Upper lobe of right lung (tissue), 1 donor: ENCODE measurements at regions not wholly inside any gene's neighbourhood (a gene's known extent, or its start where the extent isn't known, plus 50 kb on each side); places are given as distances from the start of the nearest gene placed in this dataset.

Experiments used
- ATAC-seq: fragments of 200-7000 bp; cut with Tn5 transposase; one replicate; pipeline ENCODE4 v1.9.1; 2020; ENCODE audit warnings: mild to moderate bottlenecking, moderate library complexity
- DNase-seq: peaks from one replicate; pipeline ENCODE4 v3.0.0-alpha.2; 2020
- H3K27ac ChIP-seq: fragments of 200-600 bp; one replicate; pipeline ENCODE4 v1.8.0; 2022
- H3K27me3 ChIP-seq: fragments of 200-600 bp; one replicate; pipeline ENCODE4 v1.8.0; 2022; ENCODE audit warnings: mild to moderate bottlenecking
- H3K36me3 ChIP-seq: fragments of 200-600 bp; one replicate; pipeline ENCODE4 v1.8.0; 2022
- H3K4me1 ChIP-seq: fragments of 200-600 bp; one replicate; pipeline ENCODE4 v1.8.0; 2022
- H3K4me3 ChIP-seq: fragments of 200-600 bp; one replicate; pipeline ENCODE4 v1.8.0; 2022; ENCODE audit warnings: mild to moderate bottlenecking
- H3K9me3 ChIP-seq: fragments of 200-600 bp; one replicate; pipeline ENCODE4 v1.8.0; 2022
- CTCF ChIP-seq: fragments of 200-600 bp; IDR thresholded peaks from one replicate; pipeline ENCODE4 v1.8.0; 2022; ENCODE audit warnings: antibody characterized with exemption
- intact Hi-C: fragments of 100-400 bp; cut with DNase I; formaldehyde crosslinking; loops from one replicate; pipeline ENCODE4 v1.11.0; 2022
- donor health status: DM: no; HTN: yes; CAD: no; lungs with severe emphysema.

GRCh38 chr11:92401520-92401919 lies 176.9 kb downstream of the FAT3 start:
- DNase-seq = no peak
- Histone ChIP-seq H3K4me1 (no peaks in the 10 kb centered on the region), H3K9me3 (no peaks in the 10 kb centered on the region), H3K27me3 (no peaks in the 10 kb centered on the region), H3K36me3 (no peaks in the 10 kb centered on the region), H3K27ac (no peak overlapping the region), H3K4me3 (no peak overlapping the region)
- no peak for ATAC-seq
- intact Hi-C loops = no loop called here
- no peak for TF ChIP-seq CTCF

GRCh38 chr11:92406472-92406871 lies 181.9 kb downstream of the FAT3 start:
- no peak overlapping the region for H3K4me3 ChIP-seq
- intact Hi-C loops = no loop called here
- no peak for ATAC-seq
- H3K27me3 ChIP-seq = no peaks in the 10 kb centered on the region
- H3K4me1 ChIP-seq = no peaks in the 10 kb centered on the region
- H3K9me3 ChIP-seq = no peaks in the 10 kb centered on the region
- TF ChIP-seq CTCF = no peak
- H3K36me3 ChIP-seq = no peaks in the 10 kb centered on the region
- DNase-seq = no peak
- no peak overlapping the region for H3K27ac ChIP-seq

GRCh38 chr11:92409355-92409754 lies 184.7 kb downstream of the FAT3 start:
- no peak for DNase-seq
- intact Hi-C loops = no loop called here
- no peak overlapping the region for H3K4me3 ChIP-seq
- no peaks in the 10 kb centered on the region for H3K4me1 ChIP-seq
- TF ChIP-seq CTCF = no peak
- H3K27me3 ChIP-seq = no peaks in the 10 kb centered on the region
- no peak for ATAC-seq
- H3K9me3 ChIP-seq = no peaks in the 10 kb centered on the region
- no peaks in the 10 kb centered on the region for H3K36me3 ChIP-seq
- H3K27ac ChIP-seq = no peak overlapping the region

- intact Hi-C loops = no loop called here
- no peaks in the 10 kb centered on the region for H3K4me1 ChIP-seq
- H3K36me3 ChIP-seq = no peaks in the 10 kb centered on the region
- ATAC-seq = no peak
- no peaks in the 10 kb centered on the region for H3K9me3 ChIP-seq
- no peak overlapping the region for H3K4me3 ChIP-seq
- H3K27ac ChIP-seq = no peak overlapping the region
- no peak for DNase-seq
- H3K27me3 ChIP-seq = no peaks in the 10 kb centered on the region
- no peak for TF ChIP-seq CTCF
These were observed 185.3 kb downstream of the FAT3 start for GRCh38 chr11:92409956-92410355.

- TF ChIP-seq CTCF = no peak
- H3K4me3 ChIP-seq = no peak overlapping the region
- DNase-seq = no peak
- H3K4me1 ChIP-seq = no peaks in the 10 kb centered on the region
- no peaks in the 10 kb centered on the region for H3K9me3 ChIP-seq
- no peaks in the 10 kb centered on the region for H3K36me3 ChIP-seq
- no peaks in the 10 kb centered on the region for H3K27me3 ChIP-seq
- no peak overlapping the region for H3K27ac ChIP-seq
- intact Hi-C loops = no loop called here
- ATAC-seq = no peak
These were observed 185.9 kb downstream of the FAT3 start for GRCh38 chr11:92410526-92410925.

- Histone ChIP-seq H3K36me3 (no peaks in the 10 kb centered on the region), H3K9me3 (no peaks in the 10 kb centered on the region), H3K27me3 (no peaks in the 10 kb centered on the region), H3K27ac (no peak overlapping the region), H3K4me1 (no peaks in the 10 kb centered on the region), H3K4me3 (no peak overlapping the region)
- ATAC-seq (no peak), DNase-seq (no peak)
- intact Hi-C loops = no loop called here
- TF ChIP-seq CTCF = no peak
These were observed 186.8 kb downstream of the FAT3 start for GRCh38 chr11:92411431-92411830.
